IPS-20b (cell line): ENCODE measurements at regions not wholly inside any gene's neighbourhood (a gene's known extent, or its start where the extent isn't known, plus 50 kb on each side); places are given as distances from the start of the nearest gene placed in this dataset.
"Not testable (repeated sequence)": the region's sequence is repeated elsewhere in the genome, so short reads cannot be mapped to it uniquely, and the experiment has no call there.

Experiments
- H3K27ac ChIP-seq: one replicate; pipeline ENCODE4 v1.5.1; 2013; ENCODE audit warnings: low read length
- H3K27me3 ChIP-seq: 2 replicates; pipeline ENCODE4 v1.6.1; 2013; ENCODE audit warnings: mild to moderate bottlenecking, low read length, inconsistent platforms; ENCODE audit not compliant: insufficient read depth
- H3K36me3 ChIP-seq: 2 replicates; pipeline ENCODE4 v1.6.1; 2013; ENCODE audit warnings: low read depth, mild to moderate bottlenecking, inconsistent platforms, low read length, moderate library complexity; ENCODE audit not compliant: insufficient read depth
- H3K4me1 ChIP-seq: 2 replicates; pipeline ENCODE4 v1.6.1; 2013; ENCODE audit warnings: mild to moderate bottlenecking, control low read depth, inconsistent platforms, low read length, moderate library complexity; ENCODE audit not compliant: insufficient read depth
- H3K4me3 ChIP-seq: 2 replicates; pipeline ENCODE4 v1.5.1; 2013; ENCODE audit warnings: mild to moderate bottlenecking, low read length, inconsistent platforms
- H3K9ac ChIP-seq: 2 replicates; pipeline ENCODE4 v1.6.1; 2013; ENCODE audit warnings: low read depth, mild to moderate bottlenecking, inconsistent platforms, low read length, moderate library complexity
- H3K9me3 ChIP-seq: 2 replicates; pipeline ENCODE4 v1.6.1; 2013; ENCODE audit warnings: mild to moderate bottlenecking, low read depth, low read length, inconsistent platforms; ENCODE audit not compliant: insufficient read depth

DNA sequence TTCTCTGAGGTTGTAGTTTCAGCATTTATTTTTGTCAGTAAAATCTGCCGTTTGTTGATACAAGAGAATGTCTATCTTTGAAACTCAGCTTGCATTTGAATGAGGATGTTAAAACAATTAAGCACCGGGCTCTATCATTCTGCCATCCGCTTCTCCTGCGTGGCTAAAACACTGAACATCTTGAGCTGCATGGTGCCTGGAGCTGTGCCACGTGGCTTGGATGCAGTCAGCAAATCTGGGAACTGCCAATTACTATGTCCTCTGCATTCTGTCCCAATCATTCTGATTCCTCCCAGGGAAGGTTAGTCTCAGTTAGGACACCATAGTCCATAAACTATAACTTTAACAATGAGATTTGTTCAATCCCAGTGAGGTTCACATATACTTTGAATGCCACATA lies 598.4 kb downstream of the FBXO15 start:
- H3K4me3 ChIP-seq: no peak overlapping the region
- H3K27me3 ChIP-seq: no peaks in the 10 kb centered on the region
- no peaks in the 10 kb centered on the region for H3K9me3 ChIP-seq
- no peak overlapping the region for H3K27ac ChIP-seq
- H3K9ac ChIP-seq: no peak overlapping the region
- H3K4me1 ChIP-seq: no peaks in the 10 kb centered on the region
- H3K36me3 ChIP-seq: no peaks in the 10 kb centered on the region

DNA sequence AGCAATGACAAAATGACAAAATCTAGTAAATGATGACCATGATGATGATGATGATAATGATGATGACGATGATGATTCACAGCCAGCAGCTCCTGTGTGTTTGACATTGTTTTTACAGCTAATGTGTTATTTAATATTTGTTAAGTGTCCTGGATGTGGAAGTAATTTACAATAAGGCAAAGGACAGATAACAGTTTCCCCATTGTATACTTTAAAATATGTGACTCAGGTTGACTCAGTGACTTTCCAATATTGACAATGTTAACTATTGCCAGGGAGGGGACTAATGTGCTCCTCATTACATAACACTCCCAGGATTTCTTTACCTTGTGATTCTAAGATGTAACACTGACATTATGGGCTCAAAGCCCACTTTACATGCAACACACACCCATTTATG lies 602.2 kb downstream of the FBXO15 start:
- no peak overlapping the region for H3K4me3 ChIP-seq
- H3K27ac ChIP-seq: no peak overlapping the region
- no peaks in the 10 kb centered on the region for H3K36me3 ChIP-seq
- no peaks in the 10 kb centered on the region for H3K27me3 ChIP-seq
- no peaks in the 10 kb centered on the region for H3K4me1 ChIP-seq
- H3K9ac ChIP-seq: no peak overlapping the region
- no peaks in the 10 kb centered on the region for H3K9me3 ChIP-seq

DNA sequence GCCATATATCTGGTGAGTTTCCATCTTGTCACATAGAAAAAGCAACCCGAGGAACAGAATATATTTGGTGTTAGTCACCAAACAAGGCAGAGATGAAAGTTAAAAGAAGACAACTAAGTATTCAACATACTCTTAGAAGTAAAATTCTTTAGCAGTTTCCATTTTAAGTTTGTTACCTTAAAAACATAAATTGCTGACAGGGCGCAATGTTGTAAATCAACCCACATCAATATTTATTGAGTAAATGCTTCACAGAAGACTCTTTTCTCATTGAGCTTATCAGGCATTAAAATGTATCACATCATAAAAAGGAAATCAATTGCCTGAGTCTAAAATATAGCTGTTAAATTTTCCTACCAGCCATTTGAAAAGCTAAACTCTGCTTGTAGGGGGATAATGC lies 603.0 kb downstream of the FBXO15 start:
- no peak overlapping the region for H3K9ac ChIP-seq
- H3K36me3 ChIP-seq: no peaks in the 10 kb centered on the region
- H3K4me1 ChIP-seq: no peaks in the 10 kb centered on the region
- H3K4me3 ChIP-seq: no peak overlapping the region
- H3K27me3 ChIP-seq: no peaks in the 10 kb centered on the region
- H3K9me3 ChIP-seq: no peaks in the 10 kb centered on the region
- H3K27ac ChIP-seq: no peak overlapping the region

GRCh38 chr18:73544032-73544431 lies 603.6 kb downstream of the FBXO15 start:
- Histone ChIP-seq H3K9ac (no peak overlapping the region), H3K27me3 (no peaks in the 10 kb centered on the region), H3K27ac (no peak overlapping the region), H3K9me3 (no peaks in the 10 kb centered on the region), H3K36me3 (no peaks in the 10 kb centered on the region), H3K4me1 (no peaks in the 10 kb centered on the region), H3K4me3 (no peak overlapping the region)

DNA sequence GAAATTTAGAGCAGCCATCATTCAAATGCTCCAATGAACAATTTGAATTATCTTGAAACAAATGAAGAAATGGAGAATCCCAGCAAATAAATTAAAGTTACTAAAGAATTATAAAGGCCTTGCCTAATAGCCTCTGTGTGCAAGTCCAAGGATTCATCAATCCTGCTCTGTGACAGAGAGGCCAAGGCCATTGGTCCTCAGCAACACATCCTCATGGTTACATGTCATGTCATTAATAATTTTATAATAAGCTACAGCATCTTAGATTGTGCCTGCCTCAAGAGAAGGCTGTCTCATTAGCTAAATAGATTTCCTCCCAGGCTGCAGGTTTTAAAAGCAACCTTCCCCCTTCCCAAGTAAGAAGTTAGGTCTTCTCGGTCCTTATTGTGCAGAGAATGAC lies 611.6 kb downstream of the FBXO15 start:
- no peak overlapping the region for H3K27ac ChIP-seq
- no peaks in the 10 kb centered on the region for H3K4me1 ChIP-seq
- H3K27me3 ChIP-seq: no peaks in the 10 kb centered on the region
- H3K36me3 ChIP-seq: no peaks in the 10 kb centered on the region
- H3K9me3 ChIP-seq: no peaks in the 10 kb centered on the region
- H3K4me3 ChIP-seq: no peak overlapping the region
- no peak overlapping the region for H3K9ac ChIP-seq

GRCh38 chr18:73535189-73535588 lies 612.4 kb downstream of the FBXO15 start:
- H3K27ac ChIP-seq: no peak overlapping the region
- no peaks in the 10 kb centered on the region for H3K4me1 ChIP-seq
- no peak overlapping the region for H3K4me3 ChIP-seq
- no peaks in the 10 kb centered on the region for H3K36me3 ChIP-seq
- H3K9ac ChIP-seq: no peak overlapping the region
- H3K27me3 ChIP-seq: no peaks in the 10 kb centered on the region
- no peaks in the 10 kb centered on the region for H3K9me3 ChIP-seq

- Histone ChIP-seq H3K4me1 (no peaks in the 10 kb centered on the region), H3K4me3 (no peak overlapping the region), H3K27me3 (no peaks in the 10 kb centered on the region), H3K36me3 (no peaks in the 10 kb centered on the region), H3K9ac (no peak overlapping the region), H3K9me3 (no peaks in the 10 kb centered on the region), H3K27ac (no peak overlapping the region)
These were observed 616.0 kb downstream of the FBXO15 start for GRCh38 chr18:73531601-73532000.

- H3K4me1 ChIP-seq: no peaks in the 10 kb centered on the region
- H3K36me3 ChIP-seq: no peaks in the 10 kb centered on the region
- no peaks in the 10 kb centered on the region for H3K9me3 ChIP-seq
- H3K9ac ChIP-seq: no peak overlapping the region
- no peak overlapping the region for H3K27ac ChIP-seq
- H3K27me3 ChIP-seq: no peaks in the 10 kb centered on the region
- H3K4me3 ChIP-seq: no peak overlapping the region
These were observed 619.6 kb downstream of the FBXO15 start for GRCh38 chr18:73528066-73528465.

- Histone ChIP-seq H3K9ac (no peak overlapping the region), H3K27me3 (no peaks in the 10 kb centered on the region), H3K4me1 (no peaks in the 10 kb centered on the region), H3K9me3 (no peaks in the 10 kb centered on the region), H3K36me3 (no peaks in the 10 kb centered on the region), H3K27ac (no peak overlapping the region), H3K4me3 (no peak overlapping the region)
These were observed 627.4 kb downstream of the FBXO15 start for GRCh38 chr18:73520229-73520628.

GRCh38 chr18:73516056-73516455 lies 631.6 kb downstream of the FBXO15 start:
- not testable (repeated sequence) for H3K27ac ChIP-seq, H3K36me3 ChIP-seq, H3K4me3 ChIP-seq, H3K9me3 ChIP-seq, H3K4me1 ChIP-seq, H3K27me3 ChIP-seq, H3K9ac ChIP-seq

GRCh38 chr18:73514449-73514848 lies 633.2 kb downstream of the FBXO15 start:
- H3K27ac ChIP-seq: no peak overlapping the region
- no peaks in the 10 kb centered on the region for H3K4me1 ChIP-seq
- no peak overlapping the region for H3K9ac ChIP-seq
- no peaks in the 10 kb centered on the region for H3K27me3 ChIP-seq
- H3K4me3 ChIP-seq: no peak overlapping the region
- H3K36me3 ChIP-seq: no peaks in the 10 kb centered on the region
- no peaks in the 10 kb centered on the region for H3K9me3 ChIP-seq

- Histone ChIP-seq H3K27me3 (no peaks in the 10 kb centered on the region), H3K9ac (no peak overlapping the region), H3K27ac (no peak overlapping the region), H3K36me3 (no peaks in the 10 kb centered on the region), H3K4me3 (no peak overlapping the region), H3K9me3 (no peaks in the 10 kb centered on the region), H3K4me1 (no peaks in the 10 kb centered on the region)
These were observed 635.7 kb downstream of the FBXO15 start for GRCh38 chr18:73511771-73512503.
